IPS DF 19.7 (cell line): ENCODE measurements at regions not wholly inside any gene's neighbourhood (a gene's known extent, or its start where the extent isn't known, plus 50 kb on each side); places are given as distances from the start of the nearest gene placed in this dataset.
"Not testable (repeated sequence)": the region's sequence is repeated elsewhere in the genome, so short reads cannot be mapped to it uniquely, and the experiment has no call there.

Source experiments
- DNase-seq: peaks from one replicate; pipeline ENCODE4 v3.0.0-alpha.2; 2013; ENCODE audit warnings: low read depth, low spot score

GRCh38 chr3:84224262-84224661 is 734.5 kb upstream of the CADM2 start:
- no peak for DNase-seq

DNA sequence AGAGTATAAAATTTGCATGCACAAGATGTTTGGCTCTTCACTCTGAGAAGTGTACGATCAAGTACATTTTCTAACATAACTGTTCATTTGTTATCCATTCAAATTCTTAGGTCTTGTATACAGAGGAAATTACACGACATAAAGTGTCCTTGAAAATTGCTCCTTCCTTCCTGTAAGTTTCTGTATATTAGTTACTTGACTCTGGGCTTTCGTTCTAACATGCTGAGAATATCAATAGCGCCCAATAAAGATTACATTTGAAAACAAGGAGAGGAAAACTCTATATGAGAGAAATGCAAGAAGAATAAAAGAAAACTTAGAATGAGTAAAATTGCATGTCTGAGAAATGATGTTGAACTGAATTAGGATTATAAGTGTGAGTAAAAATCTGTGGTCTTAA is 722.5 kb upstream of the CADM2 start:
- DNase-seq = no peak

DNA sequence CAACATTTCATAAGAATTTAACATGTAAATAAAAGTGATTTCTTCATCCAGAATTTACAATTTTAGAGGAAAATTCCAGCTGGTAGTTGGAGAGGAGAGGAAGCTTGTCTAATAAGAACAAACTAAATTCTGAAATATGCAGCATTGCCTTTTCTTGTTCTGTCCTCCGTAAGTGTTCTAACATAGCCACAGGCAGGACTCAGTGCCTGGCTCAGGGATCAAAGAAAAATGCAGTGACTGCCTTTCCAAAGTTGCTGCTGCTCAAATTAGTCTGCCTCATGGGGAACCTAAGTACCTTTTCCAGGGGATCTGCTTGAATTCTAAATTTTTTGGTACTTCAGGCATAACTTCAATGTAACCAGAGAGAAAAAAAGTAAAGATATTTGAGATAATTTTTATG is 713.0 kb upstream of the CADM2 start:
- no peak for DNase-seq

- no peak for DNase-seq
Measured at GRCh38 chr3:84260596-84260995, 698.2 kb upstream of the CADM2 start.

- DNase-seq = no peak
Measured at GRCh38 chr3:84265768-84266167, 693.0 kb upstream of the CADM2 start.

DNA sequence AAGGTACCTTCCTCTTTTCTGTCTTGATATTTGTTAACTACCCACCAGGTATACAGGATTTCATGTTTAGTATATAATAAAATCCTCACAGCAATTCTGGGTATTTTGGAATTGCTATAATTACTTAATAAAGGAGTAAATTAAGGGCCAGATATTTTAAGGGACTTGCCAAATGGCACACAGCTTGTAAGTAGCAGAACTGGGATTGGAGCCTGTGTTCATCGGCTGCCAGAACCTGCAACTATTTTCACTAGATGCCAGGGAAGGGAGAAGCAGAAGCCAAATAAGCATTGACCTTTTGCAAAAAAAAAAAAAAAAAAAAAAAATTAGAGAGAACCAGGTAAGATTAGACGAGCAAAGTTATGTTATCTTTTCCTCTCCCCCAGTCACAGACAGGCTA is 683.3 kb upstream of the CADM2 start:
- DNase-seq = no peak

DNA sequence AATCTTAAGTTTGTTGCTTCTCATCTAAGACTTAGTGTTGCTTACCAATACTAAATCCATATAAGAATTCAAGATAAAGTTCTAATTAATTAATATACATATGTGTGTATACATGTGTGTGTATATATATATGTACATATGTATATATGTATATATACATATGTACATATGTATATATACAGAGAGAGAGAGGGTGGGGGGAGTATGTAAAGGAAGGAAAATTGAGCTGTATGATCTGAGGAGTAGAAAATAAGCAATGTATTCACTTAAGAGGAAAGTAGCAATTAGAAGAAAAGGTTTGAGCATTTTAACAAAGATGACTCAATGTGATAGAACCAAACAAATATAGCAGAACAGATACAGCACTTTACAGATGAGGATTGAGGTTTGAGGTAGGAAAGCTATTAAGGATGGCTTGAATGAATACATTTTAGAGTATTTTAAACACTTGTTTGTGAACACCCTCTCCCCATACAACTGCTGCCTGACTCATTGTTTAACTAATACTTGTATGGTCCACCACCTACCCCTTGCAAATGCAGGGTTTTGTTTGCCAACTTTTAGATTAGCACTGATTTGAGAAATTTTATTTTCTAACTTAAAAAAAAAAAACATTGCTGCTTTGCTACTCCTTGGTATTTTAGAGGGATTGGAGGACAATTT is 681.1 kb upstream of the CADM2 start:
- DNase-seq = no peak

GRCh38 chr3:84292128-84292527 is 666.7 kb upstream of the CADM2 start:
- no peak for DNase-seq

- no peak for DNase-seq
Measured at GRCh38 chr3:84299329-84299728, 659.5 kb upstream of the CADM2 start.

DNA sequence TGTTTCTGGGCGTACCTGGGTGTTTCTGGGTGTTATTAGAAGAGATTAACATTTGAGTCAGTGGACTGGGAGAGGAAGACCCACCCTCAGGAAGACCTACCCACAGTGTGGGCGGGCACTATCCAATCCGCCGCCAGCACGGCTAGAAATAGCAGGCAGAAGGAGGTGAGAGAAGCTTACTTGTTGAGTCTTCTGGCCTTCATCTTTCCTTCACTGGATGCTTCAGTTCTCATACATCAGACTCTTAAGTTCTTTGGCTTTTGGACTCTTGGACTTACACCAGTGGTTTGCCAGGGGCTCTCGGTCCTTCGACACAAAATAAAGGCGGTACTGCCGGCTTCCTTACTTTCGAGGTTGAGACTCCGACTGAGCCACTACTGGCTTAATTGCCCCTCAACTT is 654.6 kb upstream of the CADM2 start:
- no peak for DNase-seq

DNA sequence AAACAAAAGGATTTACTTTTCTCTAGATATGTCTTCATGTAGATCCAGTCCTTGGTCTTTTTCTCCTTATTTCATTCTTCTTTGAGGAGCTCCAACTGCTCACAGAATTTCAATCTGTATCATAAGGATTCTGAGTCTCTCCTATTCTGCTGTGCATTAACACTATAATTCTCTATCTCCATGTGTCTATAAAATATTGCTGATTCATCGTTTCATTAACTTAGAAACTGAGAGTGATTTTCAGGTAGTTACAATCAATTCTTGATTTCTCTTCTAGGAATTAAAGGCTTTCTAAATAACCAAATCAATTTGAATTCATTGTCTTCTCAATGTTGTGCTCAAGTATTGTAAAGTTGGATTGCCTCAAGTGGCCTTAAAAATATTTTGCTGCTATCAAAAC is 651.5 kb upstream of the CADM2 start:
- DNase-seq = no peak

GRCh38 chr3:84308379-84308778 is 650.4 kb upstream of the CADM2 start:
- DNase-seq = no peak

GRCh38 chr3:84318273-84318809 is 640.4 kb upstream of the CADM2 start:
- DNase-seq = no peak

GRCh38 chr3:84365563-84366278 is 593.1 kb upstream of the CADM2 start:
- DNase-seq = not testable (repeated sequence)
